ENCODE measurements at regions not wholly inside any gene's neighbourhood (a gene's known extent, or its start where the extent isn't known, plus 50 kb on each side); places are given as distances from the start of the nearest gene placed in this dataset.

GRCh38 chr4:81852031-81852715, 380.5 kb upstream of the RASGEF1B start:
- Histone ChIP-seq H3K36me3 (no peaks in the 10 kb centered on the region), H3K27me3 (no peaks in the 10 kb centered on the region), H3K4me3 (no peak overlapping the region), H3K9me3 (no peaks in the 10 kb centered on the region), H3K4me1 (no peaks in the 10 kb centered on the region), H3K27ac (replicated peaks in 1 of 4) (no peak overlapping the region)
- DNase-seq (ENCODE audit: extremely low spot score), result no peak
- intact Hi-C loops (cut with DNase I), result no loop called here
- TF ChIP-seq POLR2A (IDR thresholded peaks at IDR 0.05; ENCODE audit: low read depth) (no peak), POLR2AphosphoS5 (IDR thresholded peaks at IDR 0.05) (no peak), EP300 (IDR thresholded peaks at IDR 0.05) (no peak), CTCF (IDR thresholded peaks at IDR 0.05) (no peak)
- WGBS, result 90% methylated on average over 1 of the region's 1 CpG

- no peak overlapping the region for H3K27ac ChIP-seq (replicated peaks in 1 of 4)
- H3K4me1 ChIP-seq, result no peaks in the 10 kb centered on the region
- no peaks in the 10 kb centered on the region for H3K27me3 ChIP-seq
- intact Hi-C loops (cut with DNase I), result no loop called here
- H3K4me3 ChIP-seq, result no peak overlapping the region
- H3K9me3 ChIP-seq, result no peaks in the 10 kb centered on the region
- 52% methylated on average over 1 of the region's 1 CpG for WGBS
- no peaks in the 10 kb centered on the region for H3K36me3 ChIP-seq
- TF ChIP-seq EP300 (IDR thresholded peaks at IDR 0.05) (no peak), POLR2A (IDR thresholded peaks at IDR 0.05; ENCODE audit: low read depth) (no peak), POLR2AphosphoS5 (IDR thresholded peaks at IDR 0.05) (no peak), CTCF (IDR thresholded peaks at IDR 0.05) (no peak)
- DNase-seq (ENCODE audit: extremely low spot score), result no peak
These were observed 379.0 kb upstream of the RASGEF1B start for GRCh38 chr4:81850701-81851100.

- H3K9me3 ChIP-seq, result no peaks in the 10 kb centered on the region
- H3K36me3 ChIP-seq, result no peaks in the 10 kb centered on the region
- no peak for DNase-seq (ENCODE audit: extremely low spot score)
- TF ChIP-seq EP300 (IDR thresholded peaks at IDR 0.05) (no peak), POLR2AphosphoS5 (IDR thresholded peaks at IDR 0.05) (no peak), CTCF (IDR thresholded peaks at IDR 0.05) (no peak), POLR2A (IDR thresholded peaks at IDR 0.05; ENCODE audit: low read depth) (no peak)
- H3K27me3 ChIP-seq, result no peaks in the 10 kb centered on the region
- H3K4me3 ChIP-seq, result no peak overlapping the region
- intact Hi-C loops (cut with DNase I), result loop anchor here (2.0 kb wide), 1 partner anchor 379 kb away; no protein-coding TSS in a partner anchor
- no peak overlapping the region for H3K27ac ChIP-seq (replicated peaks in 1 of 4)
- H3K4me1 ChIP-seq, result peaks cover 0 to 5% (median 2%) of the 10 kb centered on the region in 4 donors
- WGBS, result 76% methylated on average over 3 of the region's 3 CpGs
These were observed 374.1 kb upstream of the RASGEF1B start for GRCh38 chr4:81845761-81846160.

- intact Hi-C loops (cut with DNase I), result loop anchor here (2.0 kb wide), 1 partner anchor 378 kb away; no protein-coding TSS in a partner anchor
- WGBS, result 74% methylated on average over 2 of the region's 2 CpGs
- Histone ChIP-seq H3K9me3 (no peaks in the 10 kb centered on the region), H3K4me1 (peaks cover 0 to 5% (median 2%) of the 10 kb centered on the region in 4 donors), H3K4me3 (no peak overlapping the region), H3K27ac (replicated peaks in 1 of 4) (no peak overlapping the region), H3K36me3 (no peaks in the 10 kb centered on the region), H3K27me3 (no peaks in the 10 kb centered on the region)
- no peak for DNase-seq (ENCODE audit: extremely low spot score)
- TF ChIP-seq POLR2A (IDR thresholded peaks at IDR 0.05; ENCODE audit: low read depth), result no peak
- no peak for TF ChIP-seq POLR2AphosphoS5 (IDR thresholded peaks at IDR 0.05)
- TF ChIP-seq CTCF (IDR thresholded peaks at IDR 0.05), result no peak
- TF ChIP-seq EP300 (IDR thresholded peaks at IDR 0.05), result no peak
These were observed 373.6 kb upstream of the RASGEF1B start for GRCh38 chr4:81845273-81845672.
